DMS114 treated with DMSO at 0.1 percent for 48 hours (cell line): ENCODE measurements at regions not wholly inside any gene's neighbourhood (a gene's known extent, or its start where the extent isn't known, plus 50 kb on each side); places are given as distances from the start of the nearest gene placed in this dataset.

Source experiments
- DNase-seq: peaks from one replicate; lab custom pipeline; 2025; ENCODE audit not compliant: unreplicated experiment; lab: John Stamatoyannopoulos, UW

DNA sequence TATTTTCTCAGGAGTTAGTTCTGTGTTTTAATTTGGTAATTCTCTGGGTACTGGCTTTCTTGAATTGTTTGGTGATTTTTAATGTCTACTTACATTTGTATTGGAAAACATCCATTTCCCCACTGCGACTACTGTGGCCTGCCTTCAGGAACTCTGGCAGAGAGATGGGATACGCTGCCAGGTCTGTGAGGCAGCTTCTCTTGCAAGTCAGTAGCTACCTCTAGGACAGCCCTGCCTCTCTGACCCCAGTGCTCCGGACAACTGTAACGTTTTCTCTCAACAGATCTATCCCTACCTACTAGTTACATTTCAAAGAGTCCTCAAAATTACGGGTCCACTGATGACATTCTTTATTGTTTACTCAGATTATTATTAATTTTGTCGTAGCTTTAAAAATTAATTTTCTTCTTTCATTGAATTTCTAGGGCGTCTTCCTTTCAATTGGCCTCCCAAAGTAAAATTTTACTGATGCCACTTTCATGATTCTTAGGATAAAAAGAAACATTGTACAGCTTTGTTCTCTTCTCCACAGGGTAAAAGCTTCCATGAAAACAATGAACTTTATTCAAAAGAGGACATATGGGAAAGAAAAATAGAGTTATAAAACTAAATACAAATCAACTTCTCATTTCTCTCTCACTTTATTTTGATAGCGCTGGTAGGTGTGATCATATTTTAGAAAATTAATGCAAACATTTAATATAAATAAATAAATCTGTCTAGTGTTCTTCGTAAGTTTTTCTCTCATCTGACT, 123.2 kb upstream of the GOLGA8J start:
- DNase-seq: no peak

DNA sequence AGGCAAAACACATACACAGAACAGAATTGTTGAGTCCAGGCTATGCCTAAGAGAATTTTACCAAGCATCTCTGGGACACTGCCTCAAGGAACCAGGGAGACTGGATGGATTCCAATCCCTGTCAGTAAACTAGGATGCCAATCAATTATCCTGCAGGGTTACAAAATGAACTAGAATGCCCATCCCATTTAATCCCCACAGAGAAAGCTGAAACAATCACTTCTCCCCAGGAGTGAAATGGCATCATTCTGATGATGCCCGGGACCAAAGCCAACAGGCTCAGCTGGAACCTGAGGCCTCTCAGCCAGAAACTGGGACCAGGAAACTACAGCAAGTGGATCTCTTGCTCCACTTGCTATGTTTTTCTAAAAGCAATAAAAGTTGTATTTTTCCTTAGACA, 130.0 kb upstream of the TJP1 start:
- DNase-seq: no peak

DNA sequence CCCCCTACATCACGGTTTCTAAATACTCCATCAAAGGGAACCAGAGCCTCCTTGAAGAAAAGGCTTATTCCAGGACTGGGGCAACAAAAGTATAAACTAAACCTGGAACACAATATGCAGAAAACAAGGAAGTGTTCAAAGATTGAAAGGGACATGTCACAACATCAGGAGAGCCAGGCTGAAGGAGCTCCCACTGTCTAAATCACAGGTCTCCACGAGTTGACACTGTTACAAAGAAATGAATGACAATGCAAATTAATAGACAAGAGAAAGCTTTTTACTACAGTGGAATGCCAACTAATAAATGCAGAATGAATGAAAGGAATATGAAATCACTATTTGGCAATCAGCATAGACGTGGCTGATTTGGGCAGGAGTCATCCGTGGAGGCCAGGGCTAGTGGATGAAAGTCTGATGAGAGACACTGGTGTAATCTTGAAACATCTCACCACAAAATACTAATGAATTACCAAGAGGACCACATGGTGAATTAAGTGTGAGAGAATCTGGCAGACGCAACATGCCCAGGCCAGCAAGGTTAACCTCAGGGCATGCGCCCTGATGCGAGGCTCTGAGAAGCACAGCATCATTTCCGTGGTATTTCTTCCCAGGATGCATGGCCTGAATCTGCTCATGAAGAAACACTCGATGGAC, 123.8 kb upstream of the TJP1 start:
- no peak for DNase-seq

- no peak for DNase-seq
Measured at GRCh38 chr15:29944925-29945324, 122.7 kb upstream of the TJP1 start.

DNA sequence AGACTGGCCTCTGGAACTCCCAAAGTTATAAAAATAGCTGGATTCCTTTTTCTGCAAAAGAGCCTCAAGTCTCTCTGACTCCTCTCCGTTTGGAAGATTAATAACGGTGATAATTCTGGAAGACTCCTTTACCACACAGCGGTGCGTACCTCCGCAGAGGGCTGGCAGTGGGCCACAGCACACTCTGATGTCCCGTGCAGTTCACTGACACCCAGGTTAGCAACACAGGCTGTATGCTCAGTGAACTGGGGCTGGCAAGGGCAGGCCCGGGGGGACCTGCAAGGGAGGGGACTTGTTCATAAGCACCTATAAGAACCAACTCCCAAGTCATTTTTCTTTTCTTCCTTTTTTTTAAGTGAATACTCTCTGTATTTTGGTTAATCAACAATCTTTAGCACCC, 120.3 kb upstream of the TJP1 start:
- DNase-seq: no peak

- peak; percentile 54 for DNase-seq
Measured at GRCh38 chr15:29942143-29942542, 119.9 kb upstream of the TJP1 start.

DNA sequence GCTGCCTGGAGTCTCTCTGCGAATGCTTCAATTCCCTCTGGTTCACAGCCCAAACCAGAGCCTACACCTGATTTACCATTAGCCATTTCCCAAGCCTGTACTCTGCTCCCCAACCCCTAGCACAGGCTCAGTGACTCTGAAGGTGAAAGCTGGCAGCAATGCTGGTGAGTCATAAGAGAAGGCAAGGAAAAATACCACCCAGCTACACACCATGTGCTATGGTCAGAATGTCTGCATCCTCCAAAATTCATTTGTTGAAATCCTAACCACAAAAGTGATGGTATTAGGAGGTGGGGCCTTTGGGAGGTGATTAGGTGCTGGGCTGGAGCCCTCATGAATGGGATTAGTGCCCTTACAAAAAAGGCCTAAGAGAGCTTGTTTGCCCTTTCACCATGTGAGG, 117.1 kb upstream of the TJP1 start:
- no peak for DNase-seq

DNA sequence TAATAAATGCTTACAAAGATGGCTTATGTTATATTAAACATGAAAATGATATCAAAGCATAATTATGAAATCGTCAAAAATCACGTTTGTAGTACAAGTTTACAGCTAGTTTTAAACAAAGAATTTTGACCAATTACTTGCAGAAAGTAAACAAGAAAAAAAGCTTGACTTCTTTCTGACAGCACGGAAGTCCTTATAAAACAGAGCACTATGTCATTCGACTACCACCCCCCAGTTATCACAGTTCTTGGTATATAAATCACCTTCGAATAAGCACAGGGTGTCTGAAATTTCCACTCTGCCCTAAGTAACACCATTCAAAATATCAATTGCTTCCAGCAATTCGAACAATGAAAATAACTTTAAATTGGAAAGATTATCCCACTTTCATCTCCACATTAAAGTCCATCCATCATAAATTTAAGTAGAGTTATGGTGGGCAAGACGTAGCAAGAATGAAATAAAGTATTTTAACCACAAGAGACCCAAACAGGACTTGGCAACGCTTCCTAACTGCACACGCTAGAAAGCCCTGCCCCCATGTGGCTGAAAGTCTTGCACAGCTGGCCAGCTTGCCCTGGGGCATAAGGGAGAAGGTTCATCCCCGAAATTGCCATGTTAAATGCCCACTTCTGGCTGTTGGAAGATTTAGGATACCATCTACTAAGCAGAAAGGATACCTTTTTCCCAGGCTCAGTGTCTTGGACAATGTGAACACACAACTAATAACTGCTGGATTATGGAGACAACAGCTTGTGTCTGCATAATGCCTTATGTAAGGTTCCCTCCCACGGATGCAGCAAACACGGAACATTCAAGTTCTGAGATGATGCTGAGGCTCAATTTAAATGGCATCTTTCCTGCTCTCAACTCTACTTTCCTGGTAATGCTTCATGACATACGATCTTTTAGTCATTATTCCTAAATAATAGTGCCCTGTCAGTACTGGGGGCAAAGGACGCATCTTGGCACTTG, 116.4 kb upstream of the TJP1 start:
- no peak for DNase-seq

- DNase-seq: no peak
Measured at GRCh38 chr15:29937956-29938355, 115.7 kb upstream of the TJP1 start.

- no peak for DNase-seq
Measured at GRCh38 chr15:29936353-29937049, 114.2 kb upstream of the TJP1 start.

DNA sequence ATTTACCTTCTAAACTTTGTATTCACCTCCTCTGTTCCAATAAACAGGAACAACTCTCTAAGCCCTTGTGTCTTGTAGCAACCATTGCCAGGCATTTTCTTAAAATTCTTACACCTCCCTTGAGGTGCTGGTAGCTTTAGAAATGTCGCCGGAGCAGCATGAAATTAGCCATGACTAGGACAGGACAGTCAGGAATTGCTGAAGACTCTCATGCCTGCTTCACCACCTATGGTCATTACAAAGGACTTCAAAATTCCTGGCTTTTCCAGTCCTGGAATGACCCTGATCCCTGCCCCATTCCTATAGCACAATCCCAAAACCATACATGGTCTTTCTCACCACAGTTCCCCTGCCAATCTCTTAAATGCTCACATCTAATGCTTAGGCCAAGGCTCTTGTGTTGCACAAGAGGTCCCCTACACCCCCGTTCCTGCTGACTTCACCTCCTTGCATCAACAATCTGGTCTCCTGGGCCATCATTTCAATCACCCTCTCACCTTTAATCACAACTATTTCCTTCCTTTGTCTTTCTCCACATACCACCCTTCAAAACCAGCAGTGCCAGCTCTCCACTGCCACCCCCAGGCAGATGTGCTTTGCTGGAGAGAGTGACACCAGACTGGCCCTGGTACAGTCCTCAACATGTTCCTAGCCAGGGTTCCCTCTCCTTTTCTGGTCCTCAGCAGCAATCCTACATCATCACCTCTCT, 113.2 kb upstream of the TJP1 start:
- no peak for DNase-seq

- no peak for DNase-seq
Measured at GRCh38 chr15:29934251-29934650, 112.0 kb upstream of the TJP1 start.

DNA sequence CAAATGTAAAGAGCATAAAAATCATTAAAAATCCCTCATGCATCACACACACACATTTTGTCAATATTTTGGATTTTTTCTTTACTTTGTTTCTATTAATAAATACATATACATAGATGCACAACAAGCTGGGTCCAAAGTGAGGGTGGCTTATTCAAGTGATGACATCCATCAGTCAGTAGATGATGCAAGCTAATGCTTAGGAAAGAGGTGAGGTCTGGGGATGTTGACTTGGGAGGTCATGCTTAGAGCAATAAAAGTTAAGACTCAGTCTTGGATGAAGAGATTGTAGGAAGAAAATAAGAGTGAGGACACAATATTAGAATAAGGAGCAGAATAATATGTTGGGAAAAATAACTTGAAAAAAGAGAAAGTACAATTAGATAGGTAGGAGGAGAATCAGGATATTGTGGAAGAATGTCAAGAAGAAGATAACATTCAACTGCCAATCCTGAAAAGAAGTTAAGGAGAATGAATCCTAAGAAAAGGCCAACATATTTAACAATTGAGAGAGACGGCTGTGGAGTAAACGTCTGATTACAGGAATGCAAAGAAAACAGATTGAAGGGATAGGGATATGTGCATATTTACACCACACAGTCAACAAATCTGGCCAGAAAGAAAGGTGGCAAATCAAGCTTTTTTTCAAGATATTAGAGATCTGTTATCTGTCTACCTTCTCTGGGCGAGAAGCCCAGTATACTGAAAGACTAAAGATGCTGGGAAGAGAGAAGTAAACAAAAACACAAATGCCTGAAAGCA, 111.0 kb upstream of the TJP1 start:
- DNase-seq: no peak

DNA sequence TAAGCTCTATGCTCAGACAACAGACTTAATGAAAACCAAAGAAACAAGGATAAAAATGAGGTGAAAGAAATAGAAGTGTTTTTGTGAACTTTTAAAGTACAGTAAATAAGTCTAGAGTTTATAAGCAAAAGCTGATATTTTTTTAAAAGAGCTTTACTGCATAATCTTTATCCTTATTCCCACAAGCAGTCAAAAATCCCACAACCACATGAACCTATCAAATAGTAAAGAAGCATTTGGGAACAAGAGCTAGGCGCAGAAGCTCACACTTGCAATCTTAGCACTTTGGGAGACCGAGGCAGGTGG, 103.8 kb upstream of the TJP1 start:
- no peak for DNase-seq

DNA sequence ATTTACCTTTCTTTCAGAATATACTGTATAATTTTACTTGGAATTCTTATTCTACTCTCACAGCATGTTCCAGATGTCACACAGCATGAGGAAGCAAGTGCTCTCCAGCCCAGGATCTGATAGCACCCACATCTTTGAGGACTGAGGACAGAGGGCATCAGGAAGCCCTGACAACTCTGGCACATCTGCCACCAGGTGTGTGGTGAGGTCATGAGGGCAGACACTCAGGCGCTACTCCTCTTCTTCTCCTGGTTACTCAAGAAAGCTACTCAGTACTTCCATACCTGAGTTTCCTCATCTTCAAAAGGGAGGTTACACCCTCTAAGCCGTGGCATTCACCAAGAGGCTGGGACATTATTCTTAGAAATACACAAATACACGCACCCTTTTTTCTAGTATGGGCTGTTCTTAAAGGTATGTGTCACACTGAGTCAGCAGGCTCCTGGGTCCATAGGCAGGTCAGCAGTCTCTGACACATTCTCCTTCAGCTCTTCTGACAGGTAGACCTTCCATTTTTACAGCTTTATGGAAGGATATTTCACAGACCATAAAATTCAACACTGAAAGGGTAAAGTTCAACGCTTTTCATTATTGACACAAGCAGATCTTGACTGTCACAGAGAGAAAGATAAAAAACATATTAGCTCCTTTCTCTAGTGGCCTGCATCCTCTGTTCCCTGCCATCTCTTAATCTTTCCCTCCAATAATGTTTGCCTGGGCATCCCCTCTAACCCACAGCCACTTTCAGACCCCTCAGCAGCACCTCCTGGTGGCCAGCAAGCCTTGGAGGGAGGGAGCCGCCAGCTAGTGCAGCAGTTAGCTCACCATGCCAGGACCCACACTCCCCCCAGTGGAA, 103.2 kb upstream of the TJP1 start:
- peak; percentile 29 for DNase-seq

DNA sequence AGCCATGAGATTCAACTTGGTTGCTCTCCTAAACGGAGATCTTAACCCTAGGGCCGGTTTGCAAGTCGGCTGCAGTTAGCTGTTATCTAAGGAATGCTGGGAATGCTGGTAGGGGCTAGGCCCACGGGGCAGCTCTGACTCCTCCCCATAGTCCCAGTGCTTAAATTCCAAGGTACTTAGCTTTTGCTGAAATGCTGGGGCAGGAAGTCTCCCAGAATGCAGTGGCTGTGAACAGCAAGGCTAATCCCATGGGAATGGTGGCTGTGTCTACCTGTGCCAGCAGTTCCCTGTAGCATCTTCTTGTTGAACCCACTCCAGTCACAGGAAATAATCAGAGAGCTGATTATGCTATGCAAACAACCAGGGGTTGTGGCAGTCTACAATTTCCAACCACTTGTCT, 102.5 kb upstream of the TJP1 start:
- no peak for DNase-seq

DNA sequence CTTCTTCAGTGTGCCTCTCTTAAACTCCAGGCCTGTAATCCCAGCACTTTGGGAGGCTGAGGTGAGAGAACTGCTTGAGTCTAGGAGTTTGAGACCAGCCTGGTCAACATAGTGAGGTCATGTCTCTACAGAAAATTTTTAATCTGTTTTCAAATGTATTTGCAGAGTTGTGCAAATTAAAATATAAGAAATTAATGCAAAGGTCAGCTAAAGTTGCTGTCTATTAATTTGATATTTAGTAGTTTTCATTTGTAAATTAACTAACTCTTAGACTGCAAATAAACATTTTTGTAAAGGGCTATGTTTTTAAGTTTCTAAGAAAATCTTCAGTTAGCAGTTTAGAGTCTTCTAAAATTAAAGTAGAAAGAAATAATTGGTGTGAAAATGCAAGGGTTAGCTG, 99.9 kb upstream of the TJP1 start:
- no peak for DNase-seq

- no peak for DNase-seq
Measured at GRCh38 chr15:29921130-29921601, 98.9 kb upstream of the TJP1 start.

DNA sequence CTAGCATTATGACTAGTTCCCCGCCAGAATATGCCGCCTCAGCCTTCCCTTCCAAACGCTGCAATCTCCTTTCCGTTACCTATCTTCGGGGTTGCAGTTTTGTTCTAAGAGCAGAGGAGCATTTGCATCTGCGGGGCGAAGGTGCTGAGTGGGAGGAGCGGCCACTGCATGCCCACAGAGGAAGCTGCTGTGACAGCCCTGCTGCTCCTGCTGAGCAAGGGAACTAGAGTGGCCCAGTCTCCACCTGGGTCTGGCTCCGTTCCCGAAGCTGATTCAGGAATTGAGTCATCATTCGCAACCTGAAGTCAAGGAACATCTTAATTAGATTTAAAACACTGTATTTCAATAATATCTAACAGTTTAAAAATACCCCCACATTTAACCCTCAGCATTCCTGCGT, 98.2 kb upstream of the TJP1 start:
- no peak for DNase-seq
